ENCODE measurements at regions not wholly inside any gene's neighbourhood (a gene's known extent, or its start where the extent isn't known, plus 50 kb on each side); places are given as distances from the start of the nearest gene placed in this dataset.

DNA sequence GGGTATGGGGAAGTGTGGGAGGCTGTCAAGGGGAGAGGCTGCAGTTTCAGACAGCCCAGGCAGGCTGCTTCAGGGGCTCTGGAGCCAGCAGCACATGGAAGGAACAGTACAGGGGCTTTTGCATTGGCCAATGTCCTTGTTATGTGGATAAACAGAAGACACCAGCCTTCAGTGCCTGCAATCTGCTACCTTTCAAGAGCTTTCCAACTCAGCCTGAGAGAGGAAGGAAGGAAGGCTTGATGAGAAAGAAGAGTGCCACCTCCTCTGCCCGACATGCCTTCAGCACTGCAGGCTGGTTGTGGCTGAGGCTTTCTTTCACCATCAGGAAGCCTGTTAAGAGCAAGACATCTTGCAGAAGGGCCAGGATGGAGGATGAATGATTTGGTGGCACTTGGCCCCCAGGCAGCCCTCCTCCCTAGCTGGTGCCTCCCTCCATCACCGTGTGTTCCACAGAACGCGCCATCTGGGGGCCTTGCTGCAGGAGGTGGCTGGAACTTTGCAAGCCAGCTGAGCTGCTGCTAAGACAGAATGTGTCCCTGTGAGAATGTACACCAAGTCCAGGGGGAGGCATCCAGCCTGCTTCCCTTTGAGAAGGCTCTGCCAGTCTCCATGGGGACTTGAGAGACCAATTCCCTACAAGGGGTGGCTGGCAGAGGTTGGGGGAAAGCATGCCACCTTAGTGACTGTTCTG lies 372.4 kb upstream of the PROX1 start:
- no peak for DNase-seq (ENCODE audit: low spot score in 2 of 2, unreplicated experiment in 2 of 2)
- no peak overlapping the region for H3K4me3 Mint-ChIP-seq
- H3K27me3 Mint-ChIP-seq (ENCODE audit: low read depth), result peaks cover 13% of the 10 kb centered on the region
- peaks cover 3% of the 10 kb centered on the region for H3K9me3 Mint-ChIP-seq
- TF ChIP-seq, protein P1, sequence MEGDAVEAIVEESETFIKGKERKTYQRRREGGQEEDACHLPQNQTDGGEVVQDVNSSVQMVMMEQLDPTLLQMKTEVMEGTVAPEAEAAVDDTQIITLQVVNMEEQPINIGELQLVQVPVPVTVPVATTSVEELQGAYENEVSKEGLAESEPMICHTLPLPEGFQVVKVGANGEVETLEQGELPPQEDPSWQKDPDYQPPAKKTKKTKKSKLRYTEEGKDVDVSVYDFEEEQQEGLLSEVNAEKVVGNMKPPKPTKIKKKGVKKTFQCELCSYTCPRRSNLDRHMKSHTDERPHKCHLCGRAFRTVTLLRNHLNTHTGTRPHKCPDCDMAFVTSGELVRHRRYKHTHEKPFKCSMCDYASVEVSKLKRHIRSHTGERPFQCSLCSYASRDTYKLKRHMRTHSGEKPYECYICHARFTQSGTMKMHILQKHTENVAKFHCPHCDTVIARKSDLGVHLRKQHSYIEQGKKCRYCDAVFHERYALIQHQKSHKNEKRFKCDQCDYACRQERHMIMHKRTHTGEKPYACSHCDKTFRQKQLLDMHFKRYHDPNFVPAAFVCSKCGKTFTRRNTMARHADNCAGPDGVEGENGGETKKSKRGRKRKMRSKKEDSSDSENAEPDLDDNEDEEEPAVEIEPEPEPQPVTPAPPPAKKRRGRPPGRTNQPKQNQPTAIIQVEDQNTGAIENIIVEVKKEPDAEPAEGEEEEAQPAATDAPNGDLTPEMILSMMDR (IDR thresholded peaks at IDR 0.05; ENCODE audit: unreplicated experiment), result no peak
- H3K27ac Mint-ChIP-seq, result no peak overlapping the region
- no peaks in the 10 kb centered on the region for H3K4me1 Mint-ChIP-seq
- no peaks in the 10 kb centered on the region for H3K36me3 Mint-ChIP-seq

DNA sequence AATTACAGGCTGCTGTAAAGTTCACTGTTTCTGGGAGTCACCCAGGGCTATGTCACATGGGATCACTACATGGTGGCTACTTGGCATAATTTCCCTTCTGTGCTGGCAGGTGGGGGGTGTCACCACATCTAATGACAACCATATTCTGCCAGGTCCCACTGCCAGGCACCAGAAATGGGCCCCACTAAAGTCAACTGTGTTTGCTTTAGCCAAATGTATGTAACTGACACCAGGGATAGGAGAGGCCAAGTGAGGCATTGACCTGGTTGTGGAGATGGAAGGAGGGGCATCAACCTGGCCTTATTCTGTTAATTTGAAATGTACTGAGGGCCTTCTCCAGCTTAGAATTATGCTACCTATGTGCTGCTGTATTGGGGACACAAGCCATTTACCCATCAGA lies 370.6 kb upstream of the PROX1 start:
- H3K4me3 Mint-ChIP-seq, result no peak overlapping the region
- TF ChIP-seq, protein P1 (IDR thresholded peaks at IDR 0.05; ENCODE audit: unreplicated experiment), result no peak
- DNase-seq (ENCODE audit: low spot score in 2 of 2, unreplicated experiment in 2 of 2), result no peak
- peaks cover 3% of the 10 kb centered on the region for H3K9me3 Mint-ChIP-seq
- H3K27ac Mint-ChIP-seq, result no peak overlapping the region
- peaks cover 13% of the 10 kb centered on the region for H3K27me3 Mint-ChIP-seq (ENCODE audit: low read depth)
- no peaks in the 10 kb centered on the region for H3K36me3 Mint-ChIP-seq
- no peaks in the 10 kb centered on the region for H3K4me1 Mint-ChIP-seq

DNA sequence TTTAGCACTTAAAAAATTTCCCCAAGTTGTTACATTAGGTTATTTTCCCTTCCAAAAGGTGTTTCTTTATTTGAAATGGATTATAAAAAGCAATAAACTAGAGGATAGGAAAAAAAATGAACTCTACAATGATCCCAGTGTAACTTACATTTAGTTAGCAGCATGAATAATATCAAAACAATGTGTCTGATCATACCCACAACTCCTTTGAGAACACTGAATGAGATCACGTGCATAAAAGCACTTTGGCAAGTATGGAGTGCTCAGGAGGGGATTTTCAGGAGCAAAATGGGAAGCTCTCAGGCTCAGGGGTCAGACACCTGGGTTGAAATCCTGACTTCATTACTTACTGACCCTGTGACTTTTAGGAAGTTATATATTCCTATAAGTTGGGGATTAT lies 369.7 kb upstream of the PROX1 start:
- no peak for DNase-seq (ENCODE audit: low spot score in 2 of 2, unreplicated experiment in 2 of 2)
- H3K36me3 Mint-ChIP-seq, result no peaks in the 10 kb centered on the region
- TF ChIP-seq, protein P1 (IDR thresholded peaks at IDR 0.05; ENCODE audit: unreplicated experiment), result no peak
- no peak overlapping the region for H3K4me3 Mint-ChIP-seq
- peaks cover 3% of the 10 kb centered on the region for H3K9me3 Mint-ChIP-seq
- no peaks in the 10 kb centered on the region for H3K4me1 Mint-ChIP-seq
- H3K27ac Mint-ChIP-seq, result no peak overlapping the region
- H3K27me3 Mint-ChIP-seq (ENCODE audit: low read depth), result peaks cover 11% of the 10 kb centered on the region

DNA sequence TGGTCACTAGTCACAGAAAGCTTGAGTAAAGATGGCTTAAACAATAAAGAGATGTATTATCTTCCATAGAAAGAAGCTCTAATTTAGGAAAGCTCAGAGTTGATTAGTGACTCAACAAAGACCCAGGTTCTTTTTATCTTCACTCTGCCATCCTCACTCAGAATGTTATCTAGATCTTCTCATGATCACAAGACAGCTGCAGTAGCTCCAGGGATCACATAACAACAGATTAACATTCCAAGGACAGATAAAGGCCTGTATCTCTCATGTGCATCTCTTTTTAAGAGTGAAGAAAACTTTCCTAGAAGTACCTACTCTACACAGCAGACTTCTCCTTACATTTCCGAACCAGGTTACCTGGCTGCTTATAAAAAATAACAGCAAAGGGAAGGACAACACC lies 368.7 kb upstream of the PROX1 start:
- H3K9me3 Mint-ChIP-seq, result peaks cover 3% of the 10 kb centered on the region
- no peaks in the 10 kb centered on the region for H3K36me3 Mint-ChIP-seq
- peaks cover 10% of the 10 kb centered on the region for H3K27me3 Mint-ChIP-seq (ENCODE audit: low read depth)
- no peak overlapping the region for H3K27ac Mint-ChIP-seq
- H3K4me3 Mint-ChIP-seq, result no peak overlapping the region
- no peaks in the 10 kb centered on the region for H3K4me1 Mint-ChIP-seq
- TF ChIP-seq, protein P1 (IDR thresholded peaks at IDR 0.05; ENCODE audit: unreplicated experiment), result no peak
- no peak for DNase-seq (ENCODE audit: low spot score in 2 of 2, unreplicated experiment in 2 of 2)

DNA sequence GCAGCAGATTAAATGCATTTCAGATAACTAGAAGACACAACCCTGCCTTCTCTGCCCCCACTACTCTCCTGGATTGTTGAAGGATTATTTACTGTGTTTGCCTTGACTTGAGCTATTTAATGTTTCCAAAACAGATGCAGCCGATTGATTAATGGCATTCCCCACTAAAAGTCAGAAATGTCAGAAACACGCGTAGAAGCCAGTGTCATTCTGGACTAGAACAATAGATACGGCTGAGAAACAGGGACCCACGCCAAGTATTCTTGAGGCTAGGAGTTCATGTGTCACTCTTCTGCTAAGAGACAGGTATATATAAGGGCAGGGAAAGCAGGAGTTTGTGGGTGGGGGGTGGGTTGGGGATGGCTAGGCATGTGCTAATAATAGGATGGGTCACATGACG lies 366.7 kb upstream of the PROX1 start:
- Mint-ChIP-seq H3K9me3 (peaks cover 3% of the 10 kb centered on the region), H3K4me1 (no peaks in the 10 kb centered on the region), H3K27me3 (ENCODE audit: low read depth) (peaks cover 2% of the 10 kb centered on the region), H3K36me3 (no peaks in the 10 kb centered on the region), H3K27ac (no peak overlapping the region), H3K4me3 (no peak overlapping the region)
- TF ChIP-seq, protein P1 (IDR thresholded peaks at IDR 0.05; ENCODE audit: unreplicated experiment), result no peak
- DNase-seq (ENCODE audit: low spot score in 2 of 2, unreplicated experiment in 2 of 2), result no peak

Measured in mesothelial cell of epicardium (in vitro differentiated cells).